ENCODE measurements at regions not wholly inside any gene's neighbourhood (a gene's known extent, or its start where the extent isn't known, plus 50 kb on each side); places are given as distances from the start of the nearest gene placed in this dataset.

- peaks cover 0 to 7% of the 10 kb centered on the region in 2 experiments for H3K27me3 ChIP-seq (replicated peaks in 1 of 2; ENCODE audit: control insufficient read depth in 2 of 2, extremely low read depth in 1 of 2, insufficient read depth in 2 of 2, low read length in 1 of 2)
- DNase-seq = no peak
- WGBS (ENCODE audit: insufficient coverage) = 85% methylated on average over 6 of the region's 6 CpGs
- no peak overlapping the region for H3K4me3 ChIP-seq (ENCODE audit: control insufficient read depth in 1 of 2, extremely low read depth in 1 of 2, low read length in 1 of 2)
- ChIA-PET POLR2A (no interaction called here), CTCF (no interaction called here)
- Mint-ChIP-seq H3K27ac (no peak overlapping the region), H3K4me3 (no peak overlapping the region), H3K27me3 (peaks cover 6 to 9% of the 10 kb centered on the region in 2 donors), H3K9me3 (peaks cover 7 to 12% (median 11%) of the 10 kb centered on the region in 3 donors), H3K4me1 (no peaks in the 10 kb centered on the region), H3K36me3 (no peaks in the 10 kb centered on the region)
- H3K9me3 ChIP-seq = no peaks in the 10 kb centered on the region
- H3K4me1 ChIP-seq (ENCODE audit: control insufficient read depth in 1 of 2, extremely low read depth in 1 of 2, insufficient read depth in 2 of 2, low read length in 2 of 2) = no peaks in the 10 kb centered on the region
- no peak overlapping the region for H3K27ac ChIP-seq (ENCODE audit: low read length)
- no peak for ATAC-seq (replicated peaks in 1 of 4)
- no peaks in the 10 kb centered on the region for H3K36me3 ChIP-seq (ENCODE audit: control insufficient read depth in 2 of 2, extremely low read depth in 1 of 2, insufficient read depth in 1 of 2, low read length in 1 of 2)
Observed at GRCh38 chr16:86941731-86942130, 363.4 kb downstream of the FOXL1 start.

GRCh38 chr16:86942151-86943051 is 364.1 kb downstream of the FOXL1 start:
- ChIA-PET POLR2A (no interaction called here), CTCF (no interaction called here)
- no peaks in the 10 kb centered on the region for H3K36me3 Mint-ChIP-seq
- no peaks in the 10 kb centered on the region for H3K36me3 ChIP-seq (ENCODE audit: control insufficient read depth in 2 of 2, extremely low read depth in 1 of 2, insufficient read depth in 1 of 2, low read length in 1 of 2)
- ATAC-seq (replicated peaks in 1 of 4) (no peak), DNase-seq (no peak)
- no peaks in the 10 kb centered on the region for H3K4me1 Mint-ChIP-seq
- H3K27ac Mint-ChIP-seq = no peak overlapping the region
- no peaks in the 10 kb centered on the region for H3K4me1 ChIP-seq (ENCODE audit: control insufficient read depth in 1 of 2, extremely low read depth in 1 of 2, insufficient read depth in 2 of 2, low read length in 2 of 2)
- WGBS (ENCODE audit: insufficient coverage) = 88% methylated on average over 14 of the region's 21 CpGs
- H3K9me3 Mint-ChIP-seq = peaks cover 7 to 12% (median 11%) of the 10 kb centered on the region in 3 donors
- H3K4me3 Mint-ChIP-seq = no peak overlapping the region
- H3K9me3 ChIP-seq = no peaks in the 10 kb centered on the region
- H3K4me3 ChIP-seq (ENCODE audit: control insufficient read depth in 1 of 2, extremely low read depth in 1 of 2, low read length in 1 of 2) = no peak overlapping the region
- peaks cover 0 to 11% of the 10 kb centered on the region in 2 experiments for H3K27me3 ChIP-seq (replicated peaks in 1 of 2; ENCODE audit: control insufficient read depth in 2 of 2, extremely low read depth in 1 of 2, insufficient read depth in 2 of 2, low read length in 1 of 2)
- H3K27me3 Mint-ChIP-seq = peaks cover 0 to 4% of the 10 kb centered on the region in 2 donors
- H3K27ac ChIP-seq (ENCODE audit: low read length) = no peak overlapping the region

- 81% methylated on average over 18 of the region's 22 CpGs for WGBS (ENCODE audit: insufficient coverage)
- Mint-ChIP-seq H3K36me3 (no peaks in the 10 kb centered on the region), H3K4me1 (no peaks in the 10 kb centered on the region), H3K27me3 (no peaks in the 10 kb centered on the region), H3K4me3 (no peak overlapping the region), H3K9me3 (no peaks in the 10 kb centered on the region), H3K27ac (no peak overlapping the region)
- CTCF ChIA-PET = no interaction called here
- Histone ChIP-seq H3K4me3 (ENCODE audit: control insufficient read depth in 1 of 2, extremely low read depth in 1 of 2, low read length in 1 of 2) (no peak overlapping the region), H3K36me3 (ENCODE audit: control insufficient read depth in 2 of 2, extremely low read depth in 1 of 2, insufficient read depth in 1 of 2, low read length in 1 of 2) (no peaks in the 10 kb centered on the region), H3K9me3 (no peaks in the 10 kb centered on the region), H3K27me3 (replicated peaks in 1 of 2; ENCODE audit: control insufficient read depth in 2 of 2, extremely low read depth in 1 of 2, insufficient read depth in 2 of 2, low read length in 1 of 2) (peaks cover 0 to 7% of the 10 kb centered on the region in 2 experiments), H3K4me1 (ENCODE audit: control insufficient read depth in 1 of 2, extremely low read depth in 1 of 2, insufficient read depth in 2 of 2, low read length in 2 of 2) (no peaks in the 10 kb centered on the region), H3K27ac (ENCODE audit: low read length) (no peak overlapping the region)
- POLR2A ChIA-PET = no interaction called here
- ATAC-seq (replicated peaks in 1 of 4) (no peak), DNase-seq (no peak)
Observed at GRCh38 chr16:86945166-86945900, 367.0 kb downstream of the FOXL1 start.

GRCh38 chr16:86946396-86946795 is 368.0 kb downstream of the FOXL1 start:
- 70% methylated on average over 2 of the region's 7 CpGs for WGBS (ENCODE audit: insufficient coverage)
- peaks cover 0 to 7% of the 10 kb centered on the region in 2 experiments for H3K27me3 ChIP-seq (replicated peaks in 1 of 2; ENCODE audit: control insufficient read depth in 2 of 2, extremely low read depth in 1 of 2, insufficient read depth in 2 of 2, low read length in 1 of 2)
- no peak overlapping the region for H3K27ac ChIP-seq (ENCODE audit: low read length)
- H3K9me3 ChIP-seq = no peaks in the 10 kb centered on the region
- ChIA-PET CTCF (no interaction called here), POLR2A (no interaction called here)
- Mint-ChIP-seq H3K9me3 (no peaks in the 10 kb centered on the region), H3K27me3 (no peaks in the 10 kb centered on the region), H3K4me3 (no peak overlapping the region), H3K4me1 (no peaks in the 10 kb centered on the region), H3K36me3 (no peaks in the 10 kb centered on the region), H3K27ac (no peak overlapping the region)
- no peak overlapping the region for H3K4me3 ChIP-seq (ENCODE audit: control insufficient read depth in 1 of 2, extremely low read depth in 1 of 2, low read length in 1 of 2)
- no peaks in the 10 kb centered on the region for H3K36me3 ChIP-seq (ENCODE audit: control insufficient read depth in 2 of 2, extremely low read depth in 1 of 2, insufficient read depth in 1 of 2, low read length in 1 of 2)
- ATAC-seq (replicated peaks in 1 of 4) (no peak), DNase-seq (no peak)
- no peaks in the 10 kb centered on the region for H3K4me1 ChIP-seq (ENCODE audit: control insufficient read depth in 1 of 2, extremely low read depth in 1 of 2, insufficient read depth in 2 of 2, low read length in 2 of 2)

- Mint-ChIP-seq H3K27ac (no peak overlapping the region), H3K27me3 (no peaks in the 10 kb centered on the region), H3K36me3 (no peaks in the 10 kb centered on the region), H3K4me1 (no peaks in the 10 kb centered on the region), H3K4me3 (no peak overlapping the region), H3K9me3 (no peaks in the 10 kb centered on the region)
- ATAC-seq (replicated peaks in 1 of 4) (no peak), DNase-seq (no peak)
- POLR2A ChIA-PET = no interaction called here
- no peak overlapping the region for H3K27ac ChIP-seq (ENCODE audit: low read length)
- WGBS (ENCODE audit: insufficient coverage) = 94% methylated on average over 8 of the region's 10 CpGs
- CTCF ChIA-PET = no interaction called here
- no peak overlapping the region for H3K4me3 ChIP-seq (ENCODE audit: control insufficient read depth in 1 of 2, extremely low read depth in 1 of 2, low read length in 1 of 2)
- H3K36me3 ChIP-seq (ENCODE audit: control insufficient read depth in 2 of 2, extremely low read depth in 1 of 2, insufficient read depth in 1 of 2, low read length in 1 of 2) = no peaks in the 10 kb centered on the region
- no peaks in the 10 kb centered on the region for H3K4me1 ChIP-seq (ENCODE audit: control insufficient read depth in 1 of 2, extremely low read depth in 1 of 2, insufficient read depth in 2 of 2, low read length in 2 of 2)
- H3K27me3 ChIP-seq (replicated peaks in 1 of 2; ENCODE audit: control insufficient read depth in 2 of 2, extremely low read depth in 1 of 2, insufficient read depth in 2 of 2, low read length in 1 of 2) = peaks cover 0 to 7% of the 10 kb centered on the region in 2 experiments
- no peaks in the 10 kb centered on the region for H3K9me3 ChIP-seq
Observed at GRCh38 chr16:86946981-86947380, 368.6 kb downstream of the FOXL1 start.

- Histone ChIP-seq H3K27ac (ENCODE audit: low read length) (no peak overlapping the region), H3K36me3 (ENCODE audit: control insufficient read depth in 2 of 2, extremely low read depth in 1 of 2, insufficient read depth in 1 of 2, low read length in 1 of 2) (no peaks in the 10 kb centered on the region), H3K4me3 (ENCODE audit: control insufficient read depth in 1 of 2, extremely low read depth in 1 of 2, low read length in 1 of 2) (no peak overlapping the region), H3K4me1 (ENCODE audit: control insufficient read depth in 1 of 2, extremely low read depth in 1 of 2, insufficient read depth in 2 of 2, low read length in 2 of 2) (no peaks in the 10 kb centered on the region), H3K9me3 (no peaks in the 10 kb centered on the region), H3K27me3 (replicated peaks in 1 of 2; ENCODE audit: control insufficient read depth in 2 of 2, extremely low read depth in 1 of 2, insufficient read depth in 2 of 2, low read length in 1 of 2) (peaks cover 0 to 9% of the 10 kb centered on the region in 2 experiments)
- WGBS (ENCODE audit: insufficient coverage) = 67% methylated on average over 7 of the region's 12 CpGs
- H3K4me3 Mint-ChIP-seq = no peak overlapping the region
- DNase-seq (no peak), ATAC-seq (replicated peaks in 1 of 4) (no peak)
- CTCF ChIA-PET = no interaction called here
- no peak overlapping the region for H3K27ac Mint-ChIP-seq
- H3K36me3 Mint-ChIP-seq = no peaks in the 10 kb centered on the region
- no peaks in the 10 kb centered on the region for H3K27me3 Mint-ChIP-seq
- no peaks in the 10 kb centered on the region for H3K4me1 Mint-ChIP-seq
- H3K9me3 Mint-ChIP-seq = no peaks in the 10 kb centered on the region
- POLR2A ChIA-PET = no interaction called here
Observed at GRCh38 chr16:86948046-86948445, 369.1 kb downstream of the C16orf95 start.

All from T-cell (primary cell).